Progenitor cell of endocrine pancreas (in vitro differentiated cells): ENCODE measurements at regions not wholly inside any gene's neighbourhood (a gene's known extent, or its start where the extent isn't known, plus 50 kb on each side); places are given as distances from the start of the nearest gene placed in this dataset.

Experiments used
- DNase-seq: peaks from one replicate; pipeline ENCODE4 v3.0.0; 2021; ENCODE audit warnings: low spot score; ENCODE audit not compliant: unreplicated experiment
- H3K27ac Mint-ChIP-seq: 2 replicates; pipeline ENCODE4 v1.8.0; 2021; ENCODE audit warnings: mild to moderate bottlenecking, moderate library complexity, mixed read lengths
- H3K27me3 Mint-ChIP-seq: 2 replicates; pipeline ENCODE4 v1.8.0; 2021; ENCODE audit warnings: mixed read lengths
- H3K36me3 Mint-ChIP-seq: 2 replicates; pipeline ENCODE4 v1.8.0; 2022; ENCODE audit warnings: mixed read lengths; ENCODE audit not compliant: insufficient read depth
- H3K4me1 Mint-ChIP-seq: 2 replicates; pipeline ENCODE4 v1.8.0; 2021; ENCODE audit warnings: low read depth, mixed read lengths
- H3K4me3 Mint-ChIP-seq: 2 replicates; pipeline ENCODE4 v1.8.0; 2021; ENCODE audit warnings: low read depth, mild to moderate bottlenecking, moderate library complexity, mixed read lengths
- H3K9me3 Mint-ChIP-seq: 2 replicates; pipeline ENCODE4 v1.8.0; 2021; ENCODE audit warnings: low read depth, mixed read lengths
- TF ChIP-seq, protein P1 (sequence below): fragments of 200-600 bp; sonication (generic); IDR thresholded peaks from one replicate; pipeline ENCODE4 v1.5.0; 2021; ENCODE audit warnings: antibody characterized with exemption, mild to moderate bottlenecking; ENCODE audit not compliant: unreplicated experiment

DNA sequence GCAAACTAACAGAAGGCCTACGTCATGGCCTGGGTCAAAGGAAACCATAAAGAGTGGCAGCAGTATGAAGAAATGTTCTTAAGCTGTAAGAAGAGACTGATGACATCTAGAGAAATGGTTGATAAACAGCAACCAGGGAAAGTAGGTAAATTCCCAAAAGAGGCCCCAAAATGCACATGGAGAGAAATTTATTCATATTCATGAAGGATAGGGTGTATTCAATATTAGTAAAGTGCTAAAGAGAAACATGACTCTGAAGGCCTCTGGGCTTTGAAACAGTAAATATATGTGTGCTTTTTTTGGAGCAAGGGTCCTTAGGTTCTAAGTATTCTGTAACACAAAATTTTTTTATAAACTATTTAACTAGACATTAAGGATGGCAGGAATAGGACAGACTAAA is 149.7 kb upstream of the GRIA1 start:
- TF ChIP-seq, protein P1, sequence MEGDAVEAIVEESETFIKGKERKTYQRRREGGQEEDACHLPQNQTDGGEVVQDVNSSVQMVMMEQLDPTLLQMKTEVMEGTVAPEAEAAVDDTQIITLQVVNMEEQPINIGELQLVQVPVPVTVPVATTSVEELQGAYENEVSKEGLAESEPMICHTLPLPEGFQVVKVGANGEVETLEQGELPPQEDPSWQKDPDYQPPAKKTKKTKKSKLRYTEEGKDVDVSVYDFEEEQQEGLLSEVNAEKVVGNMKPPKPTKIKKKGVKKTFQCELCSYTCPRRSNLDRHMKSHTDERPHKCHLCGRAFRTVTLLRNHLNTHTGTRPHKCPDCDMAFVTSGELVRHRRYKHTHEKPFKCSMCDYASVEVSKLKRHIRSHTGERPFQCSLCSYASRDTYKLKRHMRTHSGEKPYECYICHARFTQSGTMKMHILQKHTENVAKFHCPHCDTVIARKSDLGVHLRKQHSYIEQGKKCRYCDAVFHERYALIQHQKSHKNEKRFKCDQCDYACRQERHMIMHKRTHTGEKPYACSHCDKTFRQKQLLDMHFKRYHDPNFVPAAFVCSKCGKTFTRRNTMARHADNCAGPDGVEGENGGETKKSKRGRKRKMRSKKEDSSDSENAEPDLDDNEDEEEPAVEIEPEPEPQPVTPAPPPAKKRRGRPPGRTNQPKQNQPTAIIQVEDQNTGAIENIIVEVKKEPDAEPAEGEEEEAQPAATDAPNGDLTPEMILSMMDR: no peak
- no peak for DNase-seq
- Mint-ChIP-seq H3K27me3 (no peaks in the 10 kb centered on the region), H3K36me3 (no peaks in the 10 kb centered on the region), H3K4me3 (no peak overlapping the region), H3K27ac (no peak overlapping the region), H3K9me3 (peaks cover 5% of the 10 kb centered on the region), H3K4me1 (peaks cover 6% of the 10 kb centered on the region)

DNA sequence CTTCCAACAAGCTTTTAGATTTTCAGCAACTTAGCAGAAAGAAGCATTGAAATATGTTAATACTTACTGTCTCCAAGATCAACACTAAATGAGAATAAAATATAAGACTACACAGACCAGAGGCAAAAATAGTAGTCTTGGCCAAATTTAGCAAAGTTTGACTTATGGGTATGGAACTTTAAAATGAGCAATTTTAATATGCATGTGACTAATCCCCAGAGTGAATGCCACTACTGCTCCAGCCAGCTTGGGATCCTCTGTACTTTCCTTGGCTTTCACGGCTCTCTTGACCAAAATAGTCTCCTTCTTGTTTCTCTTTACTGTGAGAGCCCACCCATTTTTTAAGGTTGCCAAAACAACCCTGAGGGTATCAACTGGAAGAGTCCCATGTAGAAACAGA is 148.0 kb upstream of the GRIA1 start:
- Mint-ChIP-seq H3K4me3 (no peak overlapping the region), H3K9me3 (no peaks in the 10 kb centered on the region), H3K4me1 (peaks cover 1% of the 10 kb centered on the region), H3K36me3 (no peaks in the 10 kb centered on the region), H3K27ac (no peak overlapping the region), H3K27me3 (no peaks in the 10 kb centered on the region)
- TF ChIP-seq, protein P1: no peak
- DNase-seq: no peak

DNA sequence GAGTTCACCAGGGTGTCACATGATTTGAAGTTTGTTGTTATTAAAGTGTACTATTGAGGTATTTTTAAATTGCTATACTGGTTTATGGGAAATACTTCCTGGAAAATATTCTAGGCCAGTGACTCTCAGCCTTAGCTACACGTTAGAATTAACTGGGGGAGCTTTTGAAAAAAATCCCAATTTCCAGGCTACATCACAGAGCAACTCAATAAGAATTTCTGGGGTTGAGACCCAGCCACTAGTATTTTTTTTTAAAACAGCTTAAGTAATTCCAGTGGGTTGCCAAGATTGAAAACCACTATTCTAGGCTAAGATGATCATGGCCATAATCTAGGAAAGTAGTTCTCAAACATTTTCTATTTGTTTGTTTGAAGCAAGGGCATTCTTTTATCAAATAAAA is 142.9 kb upstream of the GRIA1 start:
- H3K27ac Mint-ChIP-seq: no peak overlapping the region
- H3K4me3 Mint-ChIP-seq: no peak overlapping the region
- no peaks in the 10 kb centered on the region for H3K4me1 Mint-ChIP-seq
- H3K9me3 Mint-ChIP-seq: no peaks in the 10 kb centered on the region
- no peak for DNase-seq
- H3K27me3 Mint-ChIP-seq: peaks cover 15% of the 10 kb centered on the region
- H3K36me3 Mint-ChIP-seq: no peaks in the 10 kb centered on the region
- TF ChIP-seq, protein P1: no peak

DNA sequence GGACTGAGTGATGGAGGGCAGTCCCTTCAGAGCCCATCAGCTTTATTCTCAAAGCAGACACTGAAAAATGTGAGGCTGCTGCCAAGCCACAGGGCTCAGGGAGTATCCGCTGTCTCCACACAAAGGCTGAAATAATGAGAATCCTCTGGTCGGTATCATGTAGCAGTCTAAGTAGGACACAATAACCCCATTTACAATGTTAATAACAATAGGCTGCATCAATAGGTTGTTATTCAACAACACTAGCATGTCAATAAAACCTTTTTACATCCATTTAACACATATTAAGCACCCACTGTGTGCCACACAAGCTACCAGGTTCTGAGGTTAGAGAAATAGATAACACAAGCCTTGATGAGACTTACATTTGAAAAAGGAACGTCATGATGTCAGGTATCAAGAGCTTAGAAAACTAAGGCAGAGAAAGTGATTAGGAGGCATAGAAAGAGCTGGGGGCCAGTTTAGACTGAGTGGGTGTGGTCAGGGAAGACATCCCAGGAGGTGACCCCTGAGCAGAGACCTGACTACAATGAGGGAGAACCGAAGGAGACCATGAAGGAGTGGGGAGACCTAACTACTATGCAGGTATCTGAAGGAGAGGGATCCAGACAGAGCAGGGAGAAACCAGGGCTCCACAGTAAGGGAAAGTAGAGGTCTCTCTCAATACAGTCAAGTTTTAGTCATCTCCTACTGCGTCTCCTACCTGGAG is 140.1 kb upstream of the GRIA1 start:
- peaks cover 15% of the 10 kb centered on the region for H3K27me3 Mint-ChIP-seq
- H3K36me3 Mint-ChIP-seq: no peaks in the 10 kb centered on the region
- no peak for DNase-seq
- no peak overlapping the region for H3K4me3 Mint-ChIP-seq
- H3K9me3 Mint-ChIP-seq: no peaks in the 10 kb centered on the region
- TF ChIP-seq, protein P1: no peak
- no peak overlapping the region for H3K27ac Mint-ChIP-seq
- no peaks in the 10 kb centered on the region for H3K4me1 Mint-ChIP-seq

DNA sequence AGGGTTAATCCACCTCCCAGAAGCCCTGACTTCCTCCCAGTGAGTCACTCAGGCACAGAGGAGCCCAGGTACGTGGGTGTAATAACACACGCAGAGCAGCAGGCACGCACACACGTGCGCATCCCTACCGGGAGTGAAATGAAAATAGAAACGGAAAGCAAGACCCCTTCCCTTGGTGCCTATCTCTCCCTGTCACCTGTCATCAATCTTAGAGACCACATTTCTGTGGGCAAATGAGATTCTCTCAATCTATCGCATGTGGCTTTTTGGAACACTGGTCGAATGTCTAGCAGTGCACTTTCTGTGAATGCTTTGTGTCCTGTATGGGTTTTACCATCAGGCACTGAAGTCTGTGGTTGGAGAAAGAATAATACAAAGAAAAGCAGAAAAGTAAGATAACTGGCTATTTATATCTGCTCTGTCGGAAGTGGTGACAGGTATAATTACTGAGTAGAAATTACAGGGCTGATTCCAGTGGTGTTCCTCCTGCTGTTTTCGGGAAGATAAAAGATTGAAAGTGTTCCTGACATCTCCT is 137.7 kb upstream of the GRIA1 start:
- Mint-ChIP-seq H3K4me1 (no peaks in the 10 kb centered on the region), H3K9me3 (no peaks in the 10 kb centered on the region), H3K36me3 (no peaks in the 10 kb centered on the region), H3K4me3 (no peak overlapping the region), H3K27ac (no peak overlapping the region), H3K27me3 (peaks cover 15% of the 10 kb centered on the region)
- TF ChIP-seq, protein P1: no peak
- DNase-seq: no peak
